ENCODE measurements at regions not wholly inside any gene's neighbourhood (a gene's known extent, or its start where the extent isn't known, plus 50 kb on each side); places are given as distances from the start of the nearest gene placed in this dataset.

DNA sequence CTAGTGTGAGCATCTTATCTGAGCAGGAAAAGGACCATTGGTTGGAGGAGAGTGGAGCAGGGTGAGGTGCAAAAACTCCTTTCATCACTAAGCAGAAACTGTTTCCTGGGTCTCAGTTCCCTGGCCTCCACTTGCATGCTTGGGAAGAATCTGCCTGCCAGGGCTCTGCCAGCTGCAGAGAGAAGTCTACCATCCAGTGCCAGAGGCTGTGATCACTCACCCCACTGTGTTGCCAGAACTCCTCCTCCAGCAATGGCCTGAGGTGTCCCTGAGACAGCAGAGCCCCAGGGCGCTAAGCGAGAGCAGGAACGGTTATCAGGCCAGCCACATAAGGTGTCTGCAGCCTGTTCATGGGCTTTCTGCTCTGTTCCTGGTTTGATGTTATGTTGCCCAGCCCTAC, 991.4 kb downstream of the CCSER2 start:
- no peak for TF ChIP-seq POLR2A (IDR thresholded peaks at IDR 0.05; ENCODE audit: low read depth, low read length)
- no peak for TF ChIP-seq POLR2AphosphoS5 (IDR thresholded peaks at IDR 0.05; ENCODE audit: low read depth, low read length)
- TF ChIP-seq TAF1 (IDR thresholded peaks at IDR 0.05; ENCODE audit: borderline replicate concordance, low read depth, low read length): no peak

Data from GM12892 (cell line).